SJSA1 (cell line): ENCODE measurements at regions not wholly inside any gene's neighbourhood (a gene's known extent, or its start where the extent isn't known, plus 50 kb on each side); places are given as distances from the start of the nearest gene placed in this dataset.

ENCODE experiments used
- DNase-seq, 2 experiments: peaks; one replicate each; pipeline ENCODE4 v3.0.0-alpha.2; 2015 to 2020; ENCODE audit warnings: low spot score in 2 of 2, low read depth in 1 of 2
- H3K27ac ChIP-seq: fragments of 250-450 bp; sonication (Bioruptor Pico); 2 replicates; pipeline ENCODE4 v1.5.1; 2020; ENCODE audit warnings: mild to moderate bottlenecking, moderate library complexity
- H3K27me3 ChIP-seq: fragments of 250-450 bp; sonication (Bioruptor Pico); replicated peaks from 2 replicates; pipeline ENCODE4 v1.5.1; 2020; ENCODE audit warnings: mild to moderate bottlenecking, moderate library complexity
- H3K36me3 ChIP-seq: fragments of 250-450 bp; sonication (Bioruptor Pico); 2 replicates; pipeline ENCODE4 v1.5.1; 2020; ENCODE audit warnings: mild to moderate bottlenecking
- H3K4me1 ChIP-seq: fragments of 250-450 bp; sonication (Bioruptor Pico); replicated peaks from 2 replicates; pipeline ENCODE4 v1.6.1; 2021; ENCODE audit warnings: mild to moderate bottlenecking
- H3K4me3 ChIP-seq: fragments of 250-450 bp; sonication (Bioruptor Pico); 2 replicates; pipeline ENCODE4 v1.5.1; 2020; ENCODE audit warnings: mild to moderate bottlenecking
- H3K9me3 ChIP-seq: fragments of 250-450 bp; sonication (Bioruptor Pico); replicated peaks from 2 replicates; pipeline ENCODE4 v1.5.1; 2020; ENCODE audit warnings: mild to moderate bottlenecking

- H3K36me3 ChIP-seq: no peaks in the 10 kb centered on the region
- peak overlapping the region; percentile 38 for H3K4me3 ChIP-seq
- DNase-seq: peak; percentile 100
- no peaks in the 10 kb centered on the region for H3K9me3 ChIP-seq
- peaks cover 39% of the 10 kb centered on the region for H3K27me3 ChIP-seq
- H3K27ac ChIP-seq: no peak overlapping the region
- peaks cover 3% of the 10 kb centered on the region; the same call in 1 of the 2 replicates for H3K4me1 ChIP-seq
Measured at GRCh38 chr7:25862261-25863004, 289.6 kb upstream of the NFE2L3 start.

- H3K9me3 ChIP-seq: no peaks in the 10 kb centered on the region
- H3K4me1 ChIP-seq: 0 out of 2 replicates have a peak, but pooled peaks cover 2% of the 10 kb centered on the region
- no peaks in the 10 kb centered on the region for H3K36me3 ChIP-seq
- H3K27me3 ChIP-seq: peaks cover 45% of the 10 kb centered on the region
- DNase-seq: no peak
- H3K27ac ChIP-seq: no peak overlapping the region
- no peak overlapping the region for H3K4me3 ChIP-seq
Measured at GRCh38 chr7:25863005-25863728, 288.8 kb upstream of the NFE2L3 start.

GRCh38 chr7:25863729-25864110 is 288.3 kb upstream of the NFE2L3 start:
- Histone ChIP-seq H3K4me1 (0 out of 2 replicates have a peak, but pooled peaks cover 2% of the 10 kb centered on the region), H3K27me3 (peaks cover 50% of the 10 kb centered on the region), H3K27ac (no peak overlapping the region), H3K36me3 (no peaks in the 10 kb centered on the region), H3K9me3 (no peaks in the 10 kb centered on the region), H3K4me3 (no peak overlapping the region)
- DNase-seq: peak in 1 of 2 experiments; percentile 15

GRCh38 chr7:25864511-25864910 is 287.5 kb upstream of the NFE2L3 start:
- Histone ChIP-seq H3K27ac (no peak overlapping the region), H3K4me3 (no peak overlapping the region), H3K27me3 (peaks cover 58% of the 10 kb centered on the region), H3K9me3 (no peaks in the 10 kb centered on the region), H3K36me3 (no peaks in the 10 kb centered on the region), H3K4me1 (0 out of 2 replicates have a peak, but pooled peaks cover 2% of the 10 kb centered on the region)
- DNase-seq: no peak

- no peak overlapping the region for H3K4me3 ChIP-seq
- 0 out of 2 replicates have a peak, but pooled peaks cover 2% of the 10 kb centered on the region for H3K4me1 ChIP-seq
- no peaks in the 10 kb centered on the region for H3K9me3 ChIP-seq
- H3K27me3 ChIP-seq: peaks cover 61% of the 10 kb centered on the region
- H3K36me3 ChIP-seq: no peaks in the 10 kb centered on the region
- no peak overlapping the region for H3K27ac ChIP-seq
- no peak for DNase-seq
Measured at GRCh38 chr7:25864943-25865751, 286.9 kb upstream of the NFE2L3 start.

- no peaks in the 10 kb centered on the region for H3K9me3 ChIP-seq
- no peak for DNase-seq
- H3K36me3 ChIP-seq: no peaks in the 10 kb centered on the region
- H3K27me3 ChIP-seq: peaks cover 75% of the 10 kb centered on the region
- H3K4me1 ChIP-seq: no peaks in the 10 kb centered on the region
- no peak overlapping the region for H3K4me3 ChIP-seq
- H3K27ac ChIP-seq: no peak overlapping the region
Measured at GRCh38 chr7:25868509-25868908, 283.5 kb upstream of the NFE2L3 start.

GRCh38 chr7:25870574-25870973 is 281.4 kb upstream of the NFE2L3 start:
- Histone ChIP-seq H3K4me1 (no peaks in the 10 kb centered on the region), H3K27ac (no peak overlapping the region), H3K27me3 (peaks cover 66% of the 10 kb centered on the region), H3K9me3 (no peaks in the 10 kb centered on the region), H3K4me3 (no peak overlapping the region), H3K36me3 (no peaks in the 10 kb centered on the region)
- DNase-seq: no peak

GRCh38 chr7:25876092-25876491 is 275.9 kb upstream of the NFE2L3 start:
- Histone ChIP-seq H3K4me3 (no peak overlapping the region), H3K36me3 (no peaks in the 10 kb centered on the region), H3K9me3 (no peaks in the 10 kb centered on the region), H3K4me1 (no peaks in the 10 kb centered on the region), H3K27ac (no peak overlapping the region), H3K27me3 (peaks cover 49% of the 10 kb centered on the region)
- no peak for DNase-seq

GRCh38 chr7:25877802-25878789 is 273.9 kb upstream of the NFE2L3 start:
- Histone ChIP-seq H3K4me1 (no peaks in the 10 kb centered on the region), H3K27me3 (peaks cover 42% of the 10 kb centered on the region), H3K9me3 (no peaks in the 10 kb centered on the region), H3K36me3 (no peaks in the 10 kb centered on the region), H3K4me3 (no peak overlapping the region), H3K27ac (no peak overlapping the region)
- no peak for DNase-seq

GRCh38 chr7:25879799-25880198 is 272.2 kb upstream of the NFE2L3 start:
- H3K27ac ChIP-seq: no peak overlapping the region
- H3K4me3 ChIP-seq: no peak overlapping the region
- DNase-seq: no peak
- no peaks in the 10 kb centered on the region for H3K36me3 ChIP-seq
- H3K9me3 ChIP-seq: no peaks in the 10 kb centered on the region
- peaks cover 36% of the 10 kb centered on the region for H3K27me3 ChIP-seq
- no peaks in the 10 kb centered on the region for H3K4me1 ChIP-seq

- Histone ChIP-seq H3K27me3 (peaks cover 24% of the 10 kb centered on the region), H3K4me1 (no peaks in the 10 kb centered on the region), H3K9me3 (no peaks in the 10 kb centered on the region), H3K4me3 (no peak overlapping the region), H3K27ac (no peak overlapping the region), H3K36me3 (no peaks in the 10 kb centered on the region)
- DNase-seq: no peak
Measured at GRCh38 chr7:25881317-25882037, 270.5 kb upstream of the NFE2L3 start.

GRCh38 chr7:25882151-25882773 is 269.7 kb upstream of the NFE2L3 start:
- Histone ChIP-seq H3K4me1 (no peaks in the 10 kb centered on the region), H3K9me3 (no peaks in the 10 kb centered on the region), H3K27ac (no peak overlapping the region), H3K36me3 (no peaks in the 10 kb centered on the region), H3K27me3 (peaks cover 18% of the 10 kb centered on the region; the same call in 1 of the 2 replicates), H3K4me3 (no peak overlapping the region)
- DNase-seq: no peak
